HFFc6 (cell line): ENCODE measurements at regions not wholly inside any gene's neighbourhood (a gene's known extent, or its start where the extent isn't known, plus 50 kb on each side); places are given as distances from the start of the nearest gene placed in this dataset.

Source experiments
- DNase-seq: peaks from one replicate; pipeline ENCODE4 v3.0.0-alpha.2; 2018
- H3K27ac Mint-ChIP-seq: 2 replicates; pipeline ENCODE4 v1.8.0; 2020; ENCODE audit warnings: mild to moderate bottlenecking, mixed read lengths
- H3K27me3 Mint-ChIP-seq: 2 replicates; pipeline ENCODE4 v1.8.0; 2021; ENCODE audit warnings: mild to moderate bottlenecking, moderate library complexity, mixed read lengths; ENCODE audit not compliant: insufficient read depth
- H3K36me3 Mint-ChIP-seq: 2 replicates; pipeline ENCODE4 v1.8.0; 2021; ENCODE audit warnings: low read depth, mixed read lengths
- H3K4me1 Mint-ChIP-seq: 2 replicates; pipeline ENCODE4 v1.8.0; 2020; ENCODE audit warnings: low read depth, mixed read lengths
- H3K4me3 Mint-ChIP-seq: 2 replicates; pipeline ENCODE4 v1.8.0; 2020; ENCODE audit warnings: mild to moderate bottlenecking, moderate library complexity, mixed read lengths
- H3K9me3 Mint-ChIP-seq: 2 replicates; pipeline ENCODE4 v1.8.0; 2020; ENCODE audit warnings: mild to moderate bottlenecking, mixed read lengths
- CTCF ChIP-seq: fragments of 200-600 bp; sonication (generic); IDR thresholded peaks from 2 replicates; pipeline ENCODE4 v1.5.0; 2021; ENCODE audit warnings: antibody characterized with exemption, mild to moderate bottlenecking

- H3K36me3 Mint-ChIP-seq, result no peaks in the 10 kb centered on the region
- no peaks in the 10 kb centered on the region for H3K4me1 Mint-ChIP-seq
- H3K9me3 Mint-ChIP-seq, result peaks cover 13% of the 10 kb centered on the region
- no peak overlapping the region for H3K4me3 Mint-ChIP-seq
- no peaks in the 10 kb centered on the region; the same call in none of the 2 replicates for H3K27me3 Mint-ChIP-seq
- no peak for TF ChIP-seq CTCF
- no peak for DNase-seq
- H3K27ac Mint-ChIP-seq, result no peak overlapping the region
Observed at GRCh38 chr3:40996382-40996781, 202.9 kb upstream of the CTNNB1 start.

GRCh38 chr3:40996827-40997710, 202.2 kb upstream of the CTNNB1 start:
- Mint-ChIP-seq H3K4me3 (no peak overlapping the region), H3K9me3 (peaks cover 14% of the 10 kb centered on the region), H3K27me3 (no peaks in the 10 kb centered on the region; the same call in none of the 2 replicates), H3K36me3 (no peaks in the 10 kb centered on the region), H3K27ac (no peak overlapping the region), H3K4me1 (no peaks in the 10 kb centered on the region)
- DNase-seq, result no peak
- no peak for TF ChIP-seq CTCF

- TF ChIP-seq CTCF, result no peak
- no peaks in the 10 kb centered on the region for H3K36me3 Mint-ChIP-seq
- no peaks in the 10 kb centered on the region; the same call in none of the 2 replicates for H3K27me3 Mint-ChIP-seq
- no peak overlapping the region for H3K27ac Mint-ChIP-seq
- H3K4me1 Mint-ChIP-seq, result no peaks in the 10 kb centered on the region
- H3K9me3 Mint-ChIP-seq, result peaks cover 20% of the 10 kb centered on the region
- DNase-seq, result no peak
- no peak overlapping the region for H3K4me3 Mint-ChIP-seq
Observed at GRCh38 chr3:40997711-40998519, 201.4 kb upstream of the CTNNB1 start.

GRCh38 chr3:40999682-41000081, 199.6 kb upstream of the CTNNB1 start:
- no peak for TF ChIP-seq CTCF
- H3K36me3 Mint-ChIP-seq, result no peaks in the 10 kb centered on the region
- no peak overlapping the region for H3K4me3 Mint-ChIP-seq
- H3K27me3 Mint-ChIP-seq, result no peaks in the 10 kb centered on the region; the same call in 1 of the 2 replicates
- DNase-seq, result no peak
- no peaks in the 10 kb centered on the region for H3K4me1 Mint-ChIP-seq
- peaks cover 27% of the 10 kb centered on the region for H3K9me3 Mint-ChIP-seq
- no peak overlapping the region for H3K27ac Mint-ChIP-seq

- H3K27me3 Mint-ChIP-seq, result no peaks in the 10 kb centered on the region; the same call in 1 of the 2 replicates
- no peak for DNase-seq
Observed at GRCh38 chr3:41000471-41000870, 198.8 kb upstream of the CTNNB1 start.

More at GRCh38 chr3:41000471-41000870, 198.8 kb upstream of the CTNNB1 start:
- Mint-ChIP-seq H3K4me1 (no peaks in the 10 kb centered on the region), H3K27ac (no peak overlapping the region), H3K4me3 (no peak overlapping the region), H3K9me3 (peaks cover 27% of the 10 kb centered on the region), H3K36me3 (no peaks in the 10 kb centered on the region)
- no peak for TF ChIP-seq CTCF
